Osteoblast (primary cell): ENCODE measurements at regions not wholly inside any gene's neighbourhood (a gene's known extent, or its start where the extent isn't known, plus 50 kb on each side); places are given as distances from the start of the nearest gene placed in this dataset.
A peak's percentile ranks its signal among the peaks of the same experiment; 100 is the strongest.

Experiments used
- DNase-seq: peaks from one replicate; pipeline ENCODE4 v3.0.0; 2011; ENCODE audit warnings: low spot score, mixed read lengths; ENCODE audit not compliant: insufficient read length; ENCODE audit errors: missing footprints
- H2AFZ ChIP-seq: 2 replicates; pipeline ENCODE4 v1.6.0; 2011; ENCODE audit warnings: mild to moderate bottlenecking, low read length
- H3K27ac ChIP-seq: 2 replicates; pipeline ENCODE4 v1.5.1; 2011; ENCODE audit warnings: mild to moderate bottlenecking, low read depth, low read length, moderate library complexity
- H3K27me3 ChIP-seq: 2 replicates; pipeline ENCODE4 v1.6.0; 2012; ENCODE audit warnings: mild to moderate bottlenecking, control low read depth, inconsistent platforms, low read length, moderate library complexity; ENCODE audit not compliant: insufficient read depth
- H3K36me3 ChIP-seq: 2 replicates; pipeline ENCODE4 v1.5.1; 2011; ENCODE audit warnings: mild to moderate bottlenecking, low read length, control low read depth, moderate library complexity; ENCODE audit not compliant: insufficient read depth
- H3K4me1 ChIP-seq: 2 replicates; pipeline ENCODE4 v1.5.1; 2011; ENCODE audit warnings: mild to moderate bottlenecking, low read length, control low read depth, moderate library complexity; ENCODE audit not compliant: insufficient read depth
- H3K4me2 ChIP-seq: 2 replicates; pipeline ENCODE4 v1.6.0; 2011; ENCODE audit warnings: mild to moderate bottlenecking, low read length; ENCODE audit not compliant: insufficient read depth
- H3K4me3 ChIP-seq: fragments of 200-600 bp; sonication (generic); 3 replicates; pipeline ENCODE4 v1.5.1; 2012; ENCODE audit warnings: mild to moderate bottlenecking, low read length, inconsistent platforms; ENCODE audit not compliant: insufficient read depth
- H3K79me2 ChIP-seq: 2 replicates; pipeline ENCODE4 v1.6.0; 2012; ENCODE audit warnings: mild to moderate bottlenecking, low read length, control low read depth, inconsistent platforms; ENCODE audit not compliant: insufficient read depth
- H3K9me3 ChIP-seq: 2 replicates; pipeline ENCODE4 v1.5.1; 2011; ENCODE audit warnings: low read depth, low read length, control low read depth
- H4K20me1 ChIP-seq: 2 replicates; pipeline ENCODE4 v1.6.0; 2012; ENCODE audit warnings: mild to moderate bottlenecking, low read length, control low read depth; ENCODE audit not compliant: insufficient read depth
- CTCF ChIP-seq: IDR thresholded peaks from 2 replicates; pipeline ENCODE4 v1.5.1; 2011; ENCODE audit warnings: mild to moderate bottlenecking, low read depth, low read length, moderate library complexity; ENCODE audit errors: extremely low read depth

- no peak for TF ChIP-seq CTCF
- H2AFZ ChIP-seq = no peak overlapping the region
- H3K4me3 ChIP-seq = no peak overlapping the region
- no peak overlapping the region for H3K27ac ChIP-seq
- H3K4me2 ChIP-seq = no peak overlapping the region
- peak; percentile 65 for DNase-seq
- H3K36me3 ChIP-seq = no peaks in the 10 kb centered on the region
- no peaks in the 10 kb centered on the region for H3K4me1 ChIP-seq
- H3K79me2 ChIP-seq = no peaks in the 10 kb centered on the region
- H3K27me3 ChIP-seq = peaks cover 19% of the 10 kb centered on the region
- no peaks in the 10 kb centered on the region for H3K9me3 ChIP-seq
- H4K20me1 ChIP-seq = no peaks in the 10 kb centered on the region
Measured at GRCh38 chr3:98650971-98651779, 57.8 kb upstream of the CPOX start.

GRCh38 chr3:98651780-98652077 lies 58.3 kb upstream of the CPOX start:
- Histone ChIP-seq H3K36me3 (no peaks in the 10 kb centered on the region), H3K27ac (no peak overlapping the region), H2AFZ (no peak overlapping the region), H3K27me3 (peaks cover 19% of the 10 kb centered on the region), H3K4me1 (no peaks in the 10 kb centered on the region), H3K79me2 (no peaks in the 10 kb centered on the region), H3K4me3 (no peak overlapping the region), H4K20me1 (no peaks in the 10 kb centered on the region), H3K9me3 (no peaks in the 10 kb centered on the region), H3K4me2 (no peak overlapping the region)
- no peak for DNase-seq
- TF ChIP-seq CTCF = no peak

- Histone ChIP-seq H3K4me1 (no peaks in the 10 kb centered on the region), H3K27me3 (peaks cover 42% of the 10 kb centered on the region), H3K36me3 (no peaks in the 10 kb centered on the region), H3K27ac (no peak overlapping the region), H4K20me1 (no peaks in the 10 kb centered on the region), H2AFZ (no peak overlapping the region), H3K4me3 (no peak overlapping the region), H3K4me2 (no peak overlapping the region), H3K9me3 (no peaks in the 10 kb centered on the region), H3K79me2 (no peaks in the 10 kb centered on the region)
- no peak for DNase-seq
- no peak for TF ChIP-seq CTCF
Measured at GRCh38 chr3:98655666-98656065, 62.3 kb upstream of the CPOX start.

GRCh38 chr3:98657457-98657856 lies 64.0 kb upstream of the CPOX start:
- no peak for TF ChIP-seq CTCF
- peaks cover 50% of the 10 kb centered on the region for H3K27me3 ChIP-seq
- peak overlapping the region; percentile 39 for H3K4me2 ChIP-seq
- no peaks in the 10 kb centered on the region for H4K20me1 ChIP-seq
- H3K4me3 ChIP-seq = peak overlapping the region; percentile 25
- H2AFZ ChIP-seq = peak overlapping the region; percentile 20
- peak; percentile 60 for DNase-seq
- H3K79me2 ChIP-seq = no peaks in the 10 kb centered on the region
- no peaks in the 10 kb centered on the region for H3K9me3 ChIP-seq
- H3K4me1 ChIP-seq = no peaks in the 10 kb centered on the region
- H3K36me3 ChIP-seq = no peaks in the 10 kb centered on the region
- H3K27ac ChIP-seq = no peak overlapping the region
